ENCODE measurements at regions not wholly inside any gene's neighbourhood (a gene's known extent, or its start where the extent isn't known, plus 50 kb on each side); places are given as distances from the start of the nearest gene placed in this dataset.

DNA sequence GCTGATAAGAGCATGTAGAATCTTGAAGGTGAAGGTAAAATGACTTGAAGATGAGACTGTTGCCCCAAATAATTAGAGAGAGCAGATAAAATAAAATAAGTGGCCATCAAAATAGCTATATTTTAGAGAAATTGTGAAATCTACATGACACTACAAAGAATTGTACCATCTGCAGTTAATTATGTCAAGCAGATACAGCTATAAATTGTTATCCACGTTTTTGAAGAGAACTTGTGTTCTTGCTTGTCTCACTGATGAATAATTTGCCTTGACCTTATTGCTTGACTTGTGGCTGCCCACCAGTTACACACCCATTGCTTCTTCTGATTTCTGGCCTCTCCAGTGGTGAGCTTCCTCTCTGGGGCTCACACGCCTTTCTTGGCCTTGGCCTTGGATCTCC, 75.8 kb upstream of the TNIP3 start:
- CTCF ChIA-PET: interaction anchor here (1.1 to 1.4 kb wide), 2 partner anchors 12 to 44 kb away, joined by 3 to 4 read pairs; no protein-coding TSS in a partner anchor
- no peaks in the 10 kb centered on the region for H3K4me1 ChIP-seq (ENCODE audit: control insufficient read depth, extremely low read depth, insufficient read depth, low read length)

DNA sequence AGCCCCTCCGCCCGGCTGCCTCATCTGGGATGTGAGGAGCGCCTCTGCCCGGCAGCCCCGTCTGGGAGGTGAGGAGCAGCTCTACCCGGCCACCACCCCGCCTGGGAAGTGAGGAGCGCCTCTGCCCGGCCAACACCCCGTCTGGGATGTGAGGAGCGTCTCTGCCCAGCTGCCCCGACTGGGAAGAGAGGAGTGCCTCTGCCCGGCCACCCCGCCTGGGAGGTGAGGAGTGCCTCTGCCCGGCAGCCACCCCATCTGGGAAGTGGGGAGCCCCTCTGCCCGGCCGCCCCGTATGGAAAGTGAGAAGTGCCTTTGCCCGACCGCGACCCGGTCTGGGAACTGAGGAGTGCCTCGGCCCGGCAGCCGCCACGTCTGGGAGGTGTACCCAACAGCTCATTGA, 74.3 kb upstream of the TNIP3 start:
- Histone ChIP-seq H3K9me3 (replicated peaks; ENCODE audit: control insufficient read depth, insufficient read depth, low read length) (no peaks in the 10 kb centered on the region), H3K79me2 (ENCODE audit: control insufficient read depth, insufficient read depth, low read length) (no peaks in the 10 kb centered on the region), H3K27ac (ENCODE audit: insufficient read depth, low read depth, low read length) (no peak overlapping the region), H3K4me1 (ENCODE audit: control insufficient read depth, extremely low read depth, insufficient read depth, low read length) (no peaks in the 10 kb centered on the region), H3K27me3 (ENCODE audit: control insufficient read depth in 2 of 2, insufficient read depth in 2 of 2, low read length in 2 of 2) (no peaks in the 10 kb centered on the region), H3K4me3 (replicated peaks in 1 of 3; ENCODE audit: insufficient read depth in 1 of 3, low read depth in 1 of 3, low read length in 3 of 3) (no peak overlapping the region), H3K9me1 (replicated peaks; ENCODE audit: control insufficient read depth, extremely low read depth, insufficient read depth, low read length) (no peaks in the 10 kb centered on the region), H2AFZ (ENCODE audit: low read depth, low read length) (no peak overlapping the region), H3K4me2 (ENCODE audit: insufficient read depth, low read length) (no peak overlapping the region), H3K36me3 (ENCODE audit: control insufficient read depth in 2 of 2, extremely low read depth in 1 of 2, insufficient read depth in 2 of 2, low read length in 2 of 2) (no peaks in the 10 kb centered on the region), H3K9ac (replicated peaks; ENCODE audit: extremely low read depth, insufficient read depth, low read length) (no peak overlapping the region), H4K20me1 (replicated peaks; ENCODE audit: control insufficient read depth, extremely low read depth, insufficient read depth, low read length) (no peaks in the 10 kb centered on the region)
- dilution Hi-C loops (cut with MboI; ENCODE audit: extremely low pct_ligation_motif_present, low sequenced_read_pairs) (no loop called here), intact Hi-C loops (cut with micrococcal nuclease) (no loop called here)
- TF ChIP-seq GATA2 (IDR thresholded peaks at IDR 0.05; ENCODE audit: insufficient read depth, insufficient read length, low read depth, low read length) (no peak), MYC (IDR thresholded peaks at IDR 0.05; ENCODE audit: low read depth, low read length) (no peak), POLR2A (IDR thresholded peaks at IDR 0.05; ENCODE audit: low read depth, low read length) (no peak), JUN (IDR thresholded peaks at IDR 0.05; ENCODE audit: borderline replicate concordance, insufficient read depth, insufficient read length, low read depth) (no peak), POLR2AphosphoS5 (IDR thresholded peaks at IDR 0.05; ENCODE audit: insufficient read depth, low read depth, low read length) (no peak), FOS (IDR thresholded peaks at IDR 0.05; ENCODE audit: borderline replicate concordance, insufficient read depth, low read length) (no peak), EZH2 (IDR thresholded peaks at IDR 0.05; ENCODE audit: borderline replicate concordance, low read depth, low read length, severe bottlenecking) (no peak)
- TF ChIP-seq, protein P1, sequence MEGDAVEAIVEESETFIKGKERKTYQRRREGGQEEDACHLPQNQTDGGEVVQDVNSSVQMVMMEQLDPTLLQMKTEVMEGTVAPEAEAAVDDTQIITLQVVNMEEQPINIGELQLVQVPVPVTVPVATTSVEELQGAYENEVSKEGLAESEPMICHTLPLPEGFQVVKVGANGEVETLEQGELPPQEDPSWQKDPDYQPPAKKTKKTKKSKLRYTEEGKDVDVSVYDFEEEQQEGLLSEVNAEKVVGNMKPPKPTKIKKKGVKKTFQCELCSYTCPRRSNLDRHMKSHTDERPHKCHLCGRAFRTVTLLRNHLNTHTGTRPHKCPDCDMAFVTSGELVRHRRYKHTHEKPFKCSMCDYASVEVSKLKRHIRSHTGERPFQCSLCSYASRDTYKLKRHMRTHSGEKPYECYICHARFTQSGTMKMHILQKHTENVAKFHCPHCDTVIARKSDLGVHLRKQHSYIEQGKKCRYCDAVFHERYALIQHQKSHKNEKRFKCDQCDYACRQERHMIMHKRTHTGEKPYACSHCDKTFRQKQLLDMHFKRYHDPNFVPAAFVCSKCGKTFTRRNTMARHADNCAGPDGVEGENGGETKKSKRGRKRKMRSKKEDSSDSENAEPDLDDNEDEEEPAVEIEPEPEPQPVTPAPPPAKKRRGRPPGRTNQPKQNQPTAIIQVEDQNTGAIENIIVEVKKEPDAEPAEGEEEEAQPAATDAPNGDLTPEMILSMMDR (IDR thresholded peaks at IDR 0.05; ENCODE audit: extremely low read depth in 1 of 2, insufficient read depth in 1 of 2, low read depth in 1 of 2, low read length in 2 of 2): no peak
- TF ChIP-seq, protein P2, sequence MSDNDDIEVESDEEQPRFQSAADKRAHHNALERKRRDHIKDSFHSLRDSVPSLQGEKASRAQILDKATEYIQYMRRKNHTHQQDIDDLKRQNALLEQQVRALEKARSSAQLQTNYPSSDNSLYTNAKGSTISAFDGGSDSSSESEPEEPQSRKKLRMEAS (IDR thresholded peaks at IDR 0.05; ENCODE audit: insufficient read depth, insufficient read length): no peak
- FAIRE-seq (no peak), DNase-seq (ENCODE audit: low read depth, low spot score) (no peak)
- CTCF ChIA-PET: no interaction called here
- no TSS peak for BruUV-seq (replicated peaks)
- POLR2A ChIA-PET: no interaction called here

More for the DNA sequence above, 75.8 kb upstream of the TNIP3 start:
- H3K9me1 ChIP-seq (replicated peaks; ENCODE audit: control insufficient read depth, extremely low read depth, insufficient read depth, low read length): no peaks in the 10 kb centered on the region
- no peak overlapping the region for H3K4me2 ChIP-seq (ENCODE audit: insufficient read depth, low read length)
- no TSS peak for BruUV-seq (replicated peaks)
- no peak overlapping the region for H3K27ac ChIP-seq (ENCODE audit: insufficient read depth, low read depth, low read length)
- FAIRE-seq (no peak), DNase-seq (ENCODE audit: low read depth, low spot score) (no peak)
- POLR2A ChIA-PET: no interaction called here
- TF ChIP-seq FOS (IDR thresholded peaks at IDR 0.05; ENCODE audit: borderline replicate concordance, insufficient read depth, low read length): no peak
- TF ChIP-seq POLR2AphosphoS5 (IDR thresholded peaks at IDR 0.05; ENCODE audit: insufficient read depth, low read depth, low read length): no peak
- TF ChIP-seq, protein P1 (IDR thresholded peaks at IDR 0.05; ENCODE audit: extremely low read depth in 1 of 2, insufficient read depth in 1 of 2, low read depth in 1 of 2, low read length in 2 of 2): no peak
- TF ChIP-seq, protein P2 (IDR thresholded peaks at IDR 0.05; ENCODE audit: insufficient read depth, insufficient read length): no peak
- no peak for TF ChIP-seq JUN (IDR thresholded peaks at IDR 0.05; ENCODE audit: borderline replicate concordance, insufficient read depth, insufficient read length, low read depth)
- no peaks in the 10 kb centered on the region for H4K20me1 ChIP-seq (replicated peaks; ENCODE audit: control insufficient read depth, extremely low read depth, insufficient read depth, low read length)
- dilution Hi-C loops (cut with MboI; ENCODE audit: extremely low pct_ligation_motif_present, low sequenced_read_pairs) (no loop called here), intact Hi-C loops (cut with micrococcal nuclease) (no loop called here)
- no peaks in the 10 kb centered on the region for H3K36me3 ChIP-seq (ENCODE audit: control insufficient read depth in 2 of 2, extremely low read depth in 1 of 2, insufficient read depth in 2 of 2, low read length in 2 of 2)
- no peak overlapping the region for H3K9ac ChIP-seq (replicated peaks; ENCODE audit: extremely low read depth, insufficient read depth, low read length)
- H3K4me3 ChIP-seq (replicated peaks in 1 of 3; ENCODE audit: insufficient read depth in 1 of 3, low read depth in 1 of 3, low read length in 3 of 3): no peak overlapping the region
- H2AFZ ChIP-seq (ENCODE audit: low read depth, low read length): no peak overlapping the region
- H3K9me3 ChIP-seq (replicated peaks; ENCODE audit: control insufficient read depth, insufficient read depth, low read length): no peaks in the 10 kb centered on the region
- no peaks in the 10 kb centered on the region for H3K27me3 ChIP-seq (ENCODE audit: control insufficient read depth in 2 of 2, insufficient read depth in 2 of 2, low read length in 2 of 2)
- H3K79me2 ChIP-seq (ENCODE audit: control insufficient read depth, insufficient read depth, low read length): no peaks in the 10 kb centered on the region

All from endothelial cell of umbilical vein (primary cell).